ENCODE measurements at regions not wholly inside any gene's neighbourhood (a gene's known extent, or its start where the extent isn't known, plus 50 kb on each side); places are given as distances from the start of the nearest gene placed in this dataset.
A peak's percentile ranks its signal among the peaks of the same experiment; 100 is the strongest.

GRCh38 chr7:21361413-21362125 lies 66.3 kb upstream of the SP4 start:
- peak; percentile 21 for DNase-seq (ENCODE audit: low spot score)

GRCh38 chr7:21364801-21365271 lies 63.0 kb upstream of the SP4 start:
- no peak for DNase-seq (ENCODE audit: low spot score)

GRCh38 chr7:21365866-21366624 lies 61.8 kb upstream of the SP4 start:
- DNase-seq (ENCODE audit: low spot score), result peak; percentile 68

- DNase-seq (ENCODE audit: low spot score), result no peak
Observed at GRCh38 chr7:21367081-21367480, 60.8 kb upstream of the SP4 start.

GRCh38 chr7:21367537-21367936 lies 60.3 kb upstream of the SP4 start:
- DNase-seq (ENCODE audit: low spot score), result no peak

- no peak for DNase-seq (ENCODE audit: low spot score)
Observed at GRCh38 chr7:21368317-21368716, 59.6 kb upstream of the SP4 start.

GRCh38 chr7:21370283-21370982 lies 57.5 kb upstream of the SP4 start:
- DNase-seq (ENCODE audit: low spot score), result no peak

- DNase-seq (ENCODE audit: low spot score), result no peak
Observed at GRCh38 chr7:21371360-21371759, 56.5 kb upstream of the SP4 start.

GRCh38 chr7:21373031-21373430 lies 54.9 kb upstream of the SP4 start:
- DNase-seq (ENCODE audit: low spot score), result no peak

- DNase-seq (ENCODE audit: low spot score), result no peak
Observed at GRCh38 chr7:21374134-21374533, 53.7 kb upstream of the SP4 start.

GRCh38 chr7:21377545-21377944 lies 50.3 kb upstream of the SP4 start:
- DNase-seq (ENCODE audit: low spot score), result peak; percentile 51
